Kidney glomerular epithelial cell (primary cell): ENCODE measurements at regions not wholly inside any gene's neighbourhood (a gene's known extent, or its start where the extent isn't known, plus 50 kb on each side); places are given as distances from the start of the nearest gene placed in this dataset.
"Not testable (repeated sequence)": the region's sequence is repeated elsewhere in the genome, so short reads cannot be mapped to it uniquely, and the experiment has no call there.

Experiments
- DNase-seq: peaks from one replicate; lab custom pipeline; 2025; lab: John Stamatoyannopoulos, UW

DNA sequence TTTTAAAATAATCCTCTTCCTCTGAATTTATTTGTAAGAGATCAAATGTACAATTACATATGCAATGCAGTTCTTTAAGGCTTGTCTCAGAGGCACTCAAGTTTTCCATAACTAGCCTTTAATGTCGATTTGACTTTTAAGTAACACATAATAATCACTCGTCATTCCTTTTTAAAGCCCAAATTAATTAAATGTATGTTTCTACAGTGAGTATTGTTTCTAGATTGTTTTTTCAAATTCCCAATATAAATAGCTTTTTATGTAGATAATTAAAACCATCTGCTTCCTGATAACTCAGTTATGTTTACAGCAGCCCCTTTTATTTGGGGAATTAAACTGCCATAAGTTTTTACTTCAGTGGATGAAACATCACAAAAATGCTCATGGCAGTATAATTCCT lies 185.1 kb downstream of the ETNK1 start:
- DNase-seq: no peak

DNA sequence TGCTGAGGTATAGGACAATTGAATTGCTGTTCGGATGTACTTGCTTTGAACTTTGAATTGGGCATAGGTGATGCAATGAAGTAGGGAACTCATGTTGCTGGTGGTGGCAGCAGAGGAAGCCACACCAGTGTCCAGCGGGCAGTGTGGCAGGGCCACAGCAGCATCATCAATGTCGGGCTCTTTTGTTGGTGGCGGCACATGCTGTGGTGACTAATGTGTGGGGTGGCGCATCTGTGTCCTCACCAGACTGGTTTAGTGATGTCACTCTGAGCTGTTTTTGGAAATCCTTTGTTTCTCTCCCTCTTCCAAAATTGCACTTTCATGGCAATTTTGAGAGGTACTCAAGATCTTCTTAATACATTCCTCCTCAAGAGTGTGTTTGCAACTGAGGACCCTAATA lies 187.6 kb downstream of the ETNK1 start:
- DNase-seq: no peak

DNA sequence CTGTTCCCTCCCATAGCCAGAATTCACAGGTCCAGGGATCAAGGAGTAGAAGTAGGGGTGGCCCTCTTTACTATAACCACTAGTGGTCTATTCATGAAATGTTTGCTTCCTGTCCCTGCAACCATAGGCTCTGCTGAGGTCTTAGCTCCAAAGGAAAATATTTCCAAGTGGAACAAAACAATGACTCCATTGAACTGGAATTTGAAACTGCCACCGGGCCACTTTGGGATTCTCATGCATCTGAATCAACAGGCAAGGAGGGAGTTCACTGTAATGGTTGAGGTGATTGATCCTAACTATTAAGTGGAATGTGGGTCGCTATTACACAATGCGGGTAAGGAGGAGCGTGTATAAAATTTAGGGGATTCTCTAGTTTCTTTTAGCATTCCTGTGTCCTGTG lies 197.0 kb downstream of the ETNK1 start:
- peak; percentile 43 for DNase-seq

DNA sequence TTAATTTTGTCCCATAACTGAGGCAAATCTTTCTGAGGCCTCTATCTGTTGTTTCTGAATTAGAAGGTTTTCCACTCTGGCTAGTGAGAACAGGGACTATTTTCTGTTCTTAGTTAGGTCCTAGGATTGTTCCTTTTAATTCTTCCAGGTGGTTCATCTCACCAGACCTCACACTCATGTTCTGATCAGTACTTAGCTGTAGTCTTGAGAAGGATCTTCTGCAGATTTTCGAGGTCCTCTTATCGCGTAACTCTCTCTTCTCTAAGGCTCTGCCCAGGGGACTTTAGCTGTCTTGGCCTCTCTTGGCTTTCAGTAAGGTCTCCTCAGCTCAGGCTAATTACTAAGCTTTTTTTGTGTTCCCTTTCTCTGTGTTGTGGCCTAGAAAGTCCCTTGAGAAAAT lies 201.1 kb downstream of the ETNK1 start:
- no peak for DNase-seq

DNA sequence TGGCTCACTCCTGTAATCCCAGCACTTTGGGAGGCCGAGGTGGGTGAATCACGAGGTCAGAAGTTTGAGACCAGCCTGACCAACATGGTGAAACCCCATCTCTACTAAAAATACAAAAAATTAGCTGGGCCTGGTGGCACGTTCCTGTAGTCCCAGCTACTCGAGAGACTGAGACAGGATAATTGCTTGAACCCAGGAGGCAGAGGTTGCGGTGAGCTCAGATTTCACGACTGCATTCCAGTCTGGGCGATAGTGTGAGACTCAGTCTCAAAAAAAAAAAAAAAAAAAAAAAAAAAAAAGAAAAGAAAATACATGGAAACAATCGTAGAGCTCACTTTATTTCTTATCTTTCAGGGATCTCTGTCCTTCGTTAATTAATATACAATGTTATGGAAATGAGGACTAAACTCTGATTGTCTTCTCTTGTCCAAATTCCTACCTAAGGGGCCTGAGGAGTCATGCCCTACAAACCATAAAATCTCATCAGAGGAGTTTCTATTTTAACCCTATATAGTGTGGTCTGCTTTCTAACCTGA lies 201.5 kb downstream of the ETNK1 start:
- DNase-seq: not testable (repeated sequence)

DNA sequence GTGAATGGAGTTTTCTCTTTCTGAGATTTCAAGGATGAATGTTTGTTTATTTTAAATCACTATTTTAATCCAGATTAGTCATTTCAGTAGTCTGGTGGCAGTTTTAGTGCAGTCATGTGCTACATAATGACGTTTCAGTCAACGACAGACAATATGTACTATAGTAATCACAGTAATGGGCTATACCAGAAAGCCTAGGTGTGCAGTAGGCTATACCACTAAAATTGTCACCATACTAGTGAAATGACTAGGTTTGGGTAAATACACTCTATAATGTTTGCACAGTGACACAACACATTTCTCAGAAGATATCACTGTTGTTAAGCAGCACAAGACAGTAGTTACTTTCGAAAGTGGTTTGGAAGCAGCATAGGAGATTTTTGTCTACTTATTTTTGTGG lies 203.1 kb downstream of the ETNK1 start:
- DNase-seq: no peak

DNA sequence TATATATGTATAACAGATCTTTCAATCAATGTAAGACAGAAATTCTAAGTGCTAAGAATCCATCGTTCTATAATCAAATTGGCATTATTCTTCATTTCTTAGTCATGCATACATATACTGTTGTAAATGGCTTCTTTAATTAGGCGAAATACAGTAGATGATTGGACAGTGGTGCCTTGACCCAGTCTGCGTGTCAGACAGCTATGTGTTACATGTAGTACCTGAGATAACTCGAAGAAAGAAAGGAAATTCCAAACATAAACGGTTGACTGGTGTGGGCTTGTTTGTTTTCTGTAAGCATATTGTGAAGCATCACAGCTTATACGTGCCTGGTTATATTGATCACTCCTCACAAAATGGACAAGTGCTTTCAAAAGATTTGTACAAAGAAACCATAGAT lies 210.5 kb downstream of the ETNK1 start:
- DNase-seq: no peak

DNA sequence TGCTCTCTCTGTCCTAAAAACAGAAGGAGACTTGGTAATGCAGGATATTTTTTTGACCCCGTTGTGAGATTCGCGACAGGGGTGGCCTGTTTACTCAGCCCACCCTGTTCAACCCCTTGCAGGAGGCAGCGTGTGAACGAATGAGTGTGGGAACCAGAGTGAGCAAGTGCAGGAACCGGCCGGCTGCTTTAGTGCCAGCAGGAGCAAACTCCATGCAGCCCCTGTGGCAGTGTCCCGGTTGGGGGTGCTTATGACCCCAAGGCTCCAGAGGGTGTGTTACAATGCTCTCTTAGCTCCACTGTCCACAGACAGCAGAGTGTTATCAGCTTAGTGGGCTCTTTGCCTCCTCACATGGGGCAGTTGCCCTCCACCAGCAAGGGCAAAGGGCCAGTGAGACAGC lies 225.2 kb downstream of the ETNK1 start:
- no peak for DNase-seq

DNA sequence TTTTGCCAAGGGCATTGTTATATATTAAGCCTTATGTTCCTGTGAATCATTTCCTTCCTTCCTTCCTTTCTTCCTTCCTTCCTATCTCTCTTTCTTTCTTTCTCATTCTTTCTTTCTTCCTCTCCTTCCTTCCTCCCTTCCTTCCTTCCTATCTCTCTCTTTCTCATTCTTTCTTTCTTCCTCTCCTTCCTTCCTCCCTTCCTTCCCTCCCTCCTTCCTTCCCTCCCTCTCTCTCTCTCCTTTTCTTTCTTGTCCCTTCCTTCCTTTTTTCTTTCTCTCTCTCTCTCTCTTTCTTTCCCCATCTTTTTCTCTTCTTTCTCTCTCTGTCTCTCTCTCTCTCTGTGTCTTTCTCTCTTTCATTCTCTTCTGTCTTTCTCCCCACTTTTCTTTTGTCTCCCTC lies 226.6 kb downstream of the ETNK1 start:
- DNase-seq: no peak

DNA sequence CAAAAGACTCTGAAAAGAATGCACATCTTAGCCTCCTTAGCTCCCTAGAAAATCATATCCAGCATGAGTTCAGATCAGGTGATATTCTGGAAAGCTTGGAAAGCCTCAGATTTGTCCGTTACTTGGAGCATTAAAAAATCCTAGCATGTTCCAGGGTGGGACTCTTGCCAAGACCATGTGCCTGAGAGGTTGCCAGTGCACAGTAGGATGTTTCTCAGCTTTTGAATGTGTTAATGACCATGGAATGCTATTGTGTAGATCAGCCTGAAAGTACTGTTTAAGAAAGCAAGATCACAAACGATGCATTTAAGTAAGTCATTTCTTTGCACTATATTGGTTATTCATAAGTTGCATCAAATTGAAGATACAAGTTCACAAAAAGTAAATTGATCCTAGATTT lies 230.5 kb downstream of the ETNK1 start:
- DNase-seq: no peak

DNA sequence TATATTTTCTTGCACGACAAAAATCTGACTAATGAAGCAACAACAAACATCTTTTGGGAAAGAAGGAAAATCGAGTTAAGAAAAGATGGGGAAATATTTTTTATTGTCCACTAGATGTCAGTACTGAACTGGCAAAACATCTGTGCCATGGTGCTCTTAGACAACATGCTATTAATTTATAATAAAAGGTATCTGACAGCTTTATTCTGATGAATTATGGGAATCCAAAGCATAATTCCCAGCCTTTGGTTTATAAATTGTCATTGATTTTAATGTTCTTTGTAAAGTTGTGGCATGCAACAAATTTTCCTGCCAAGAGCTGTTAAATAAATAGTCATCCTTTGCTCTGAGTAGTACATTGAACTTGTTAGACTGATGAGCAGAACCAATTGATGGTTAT lies 231.2 kb downstream of the ETNK1 start:
- peak; percentile 45 for DNase-seq

DNA sequence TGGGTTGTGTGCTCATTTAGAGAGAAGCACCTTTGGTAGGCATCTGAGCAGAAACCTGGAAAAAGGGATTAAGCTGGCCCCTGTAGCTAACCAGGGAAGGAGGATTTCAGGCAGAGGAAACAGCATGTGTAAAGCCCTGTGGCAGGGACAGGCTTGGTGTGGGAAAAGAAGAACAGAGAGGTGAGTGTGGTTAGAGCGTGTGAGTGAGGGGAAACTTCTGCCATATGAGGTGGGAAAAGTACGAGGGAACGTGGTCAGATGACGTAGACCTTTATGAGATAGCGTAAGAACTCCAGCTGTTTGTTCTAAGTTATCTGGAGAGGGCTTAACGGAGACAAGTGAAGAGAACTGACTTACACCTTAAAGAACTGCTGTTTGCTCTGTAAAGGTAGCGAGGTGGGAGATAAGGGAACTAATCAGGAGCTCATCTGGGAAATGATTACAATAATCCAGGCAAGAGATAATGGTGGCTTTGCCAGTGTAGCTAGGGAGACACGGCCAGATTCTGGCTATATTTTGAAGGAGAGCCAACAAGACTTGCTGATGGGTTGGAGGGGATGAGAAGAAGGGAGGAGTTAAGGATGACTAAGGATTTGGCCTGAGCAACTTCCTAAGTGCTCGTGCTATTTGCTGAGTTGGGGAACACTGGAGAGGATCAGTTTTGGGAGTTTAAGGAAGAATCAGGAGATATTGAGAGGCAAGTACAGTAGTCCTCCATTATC lies 234.0 kb downstream of the ETNK1 start:
- DNase-seq: no peak

DNA sequence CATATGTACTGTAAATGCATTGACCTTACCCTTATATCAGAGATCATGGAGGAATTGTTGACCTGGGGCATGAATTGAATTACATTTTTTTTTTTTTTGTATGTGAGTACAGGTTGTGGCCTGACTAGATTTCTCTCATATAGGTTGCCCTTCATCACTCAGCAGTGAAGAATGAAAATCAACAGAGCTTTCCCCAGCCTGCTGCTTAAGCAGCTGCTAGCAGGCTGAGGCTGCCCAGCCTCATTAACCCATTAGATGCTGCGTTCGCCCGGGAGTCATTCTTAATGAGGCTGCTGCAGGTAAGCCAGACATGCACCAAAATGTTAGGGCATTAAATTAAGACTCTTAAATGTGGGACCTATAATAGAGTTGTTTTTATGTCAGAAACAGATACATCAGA lies 236.0 kb downstream of the ETNK1 start:
- DNase-seq: no peak

DNA sequence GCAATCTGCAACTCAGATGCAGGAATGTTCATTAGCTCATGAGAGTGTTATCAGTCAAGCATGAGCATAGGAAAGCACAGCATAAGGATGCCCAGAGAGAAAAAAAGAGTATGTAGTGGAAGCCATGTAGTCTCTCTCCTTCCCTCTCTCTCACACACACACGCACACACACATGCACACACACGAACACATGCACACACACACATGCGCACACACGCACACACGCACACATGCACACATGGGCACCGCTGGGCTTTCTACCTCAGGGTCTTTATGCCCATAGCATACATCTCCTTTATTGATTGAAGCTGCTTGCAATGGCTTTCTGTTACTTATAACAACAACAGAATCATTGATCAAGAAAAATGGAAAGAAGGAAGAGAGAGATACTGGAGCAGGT lies 240.9 kb downstream of the ETNK1 start:
- no peak for DNase-seq

DNA sequence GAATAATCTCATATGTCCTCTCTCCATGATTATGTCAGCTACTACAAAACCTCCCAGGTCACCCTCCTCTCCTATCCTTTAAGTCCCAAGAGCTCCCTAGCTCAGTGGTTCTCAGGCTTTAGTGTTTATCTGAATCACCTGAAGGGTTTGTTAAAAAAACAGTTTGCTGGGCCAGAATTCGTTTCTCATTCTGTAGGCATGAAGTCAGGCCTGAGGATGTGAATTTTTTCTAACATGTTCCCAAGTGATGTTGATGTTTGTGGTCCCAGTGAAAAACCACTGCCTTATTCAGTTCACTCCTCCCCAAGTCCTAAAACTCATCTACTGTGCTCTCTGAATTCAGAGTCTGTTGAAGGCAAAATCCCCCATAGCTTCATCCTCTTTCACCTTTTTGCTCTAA lies 241.4 kb downstream of the ETNK1 start:
- no peak for DNase-seq

DNA sequence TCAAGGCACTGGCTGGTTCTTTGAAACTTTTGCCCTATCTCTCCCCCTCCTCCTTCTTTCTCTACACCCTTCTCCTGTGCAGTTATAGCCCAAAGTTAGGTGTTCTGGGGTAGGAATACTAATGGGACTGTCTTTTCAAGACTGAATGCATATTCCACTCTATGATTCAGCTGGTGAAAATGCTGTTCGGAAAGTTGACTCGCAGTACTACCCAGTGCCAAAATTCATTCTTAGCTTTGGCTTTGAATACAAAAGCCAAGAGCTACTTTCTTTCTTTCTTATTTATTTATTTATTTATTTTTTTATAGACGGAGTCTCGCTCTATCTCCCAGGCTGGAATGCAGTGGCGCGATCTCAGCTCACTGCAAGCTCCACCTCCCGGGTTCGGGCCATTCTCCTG lies 249.2 kb downstream of the ETNK1 start:
- no peak for DNase-seq

DNA sequence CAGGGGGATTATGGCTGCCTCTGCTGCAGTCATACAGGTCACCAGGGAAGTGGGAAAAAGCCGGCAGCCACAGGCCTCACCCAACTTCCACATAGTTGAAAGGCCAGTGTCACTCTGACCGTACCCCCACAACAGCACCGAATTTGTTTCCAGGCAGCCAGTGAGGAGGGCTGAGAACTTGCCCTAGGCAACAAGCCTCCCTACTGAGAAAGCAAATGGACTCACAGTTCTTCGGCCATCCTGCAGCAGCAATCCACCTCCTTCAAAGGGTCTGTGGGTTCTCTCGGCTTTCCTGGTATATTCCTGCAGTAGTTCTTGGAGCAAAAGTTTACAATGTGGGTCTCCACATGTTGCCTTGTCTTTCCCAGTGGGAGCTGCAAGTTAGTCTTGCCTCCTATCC lies 251.3 kb downstream of the ETNK1 start:
- no peak for DNase-seq

DNA sequence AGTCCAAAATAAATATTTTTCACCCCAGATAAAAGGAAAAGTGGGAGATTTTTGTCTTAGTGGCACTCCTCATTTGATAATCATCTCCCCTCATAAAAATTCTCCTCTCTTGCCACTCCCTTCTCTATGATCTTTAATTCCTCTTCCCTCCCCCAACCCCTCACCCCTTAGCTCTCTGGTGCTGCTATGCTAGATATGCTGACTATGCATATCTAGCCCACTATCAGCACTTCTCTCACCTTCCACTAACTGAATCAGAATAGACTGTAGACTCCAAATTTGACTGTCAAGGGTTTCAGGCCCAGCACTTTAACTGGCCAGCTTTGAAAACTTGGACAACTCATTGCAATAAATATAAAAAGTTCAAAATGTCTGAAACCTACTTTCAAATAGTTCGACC lies 254.2 kb downstream of the ETNK1 start:
- DNase-seq: no peak

DNA sequence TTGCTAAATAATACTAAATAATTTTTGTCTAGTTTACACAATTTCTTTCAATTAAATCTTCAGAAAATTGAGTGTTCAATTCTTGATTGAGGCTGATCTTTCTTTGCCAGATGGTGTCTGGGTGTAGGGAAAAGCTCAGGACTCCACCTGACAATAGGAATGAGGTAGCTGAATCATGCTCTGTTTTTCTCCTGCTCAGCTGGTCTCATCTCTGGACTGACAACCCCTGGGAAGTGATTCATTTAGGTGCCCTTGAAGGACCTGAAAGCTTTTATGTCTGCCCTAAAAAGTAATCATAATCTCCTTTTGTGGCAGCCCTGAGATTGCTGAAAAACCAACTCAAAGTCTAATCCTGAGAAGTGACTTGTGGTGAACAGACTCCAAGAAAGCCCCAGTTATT lies 255.4 kb downstream of the ETNK1 start:
- DNase-seq: no peak

DNA sequence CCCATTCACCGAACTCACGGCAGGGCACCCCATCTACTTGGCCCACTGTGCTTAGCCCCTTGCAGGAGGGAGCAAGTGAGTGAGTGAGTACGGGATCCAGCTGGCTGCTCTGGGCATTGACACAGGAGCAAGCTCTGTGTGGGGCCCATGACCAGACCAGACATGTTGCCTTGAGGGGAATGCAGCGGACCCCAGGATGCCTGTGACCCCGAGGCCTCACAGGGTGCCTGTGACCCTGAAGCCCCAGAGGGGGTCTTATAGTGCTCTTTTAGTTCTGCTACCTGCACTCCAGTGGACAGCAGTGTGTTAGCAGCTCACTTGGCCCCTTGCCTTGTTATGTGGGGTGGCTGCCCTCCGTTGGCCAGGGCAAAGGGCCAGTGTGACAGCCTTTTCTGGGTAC lies 255.8 kb downstream of the ETNK1 start:
- no peak for DNase-seq

DNA sequence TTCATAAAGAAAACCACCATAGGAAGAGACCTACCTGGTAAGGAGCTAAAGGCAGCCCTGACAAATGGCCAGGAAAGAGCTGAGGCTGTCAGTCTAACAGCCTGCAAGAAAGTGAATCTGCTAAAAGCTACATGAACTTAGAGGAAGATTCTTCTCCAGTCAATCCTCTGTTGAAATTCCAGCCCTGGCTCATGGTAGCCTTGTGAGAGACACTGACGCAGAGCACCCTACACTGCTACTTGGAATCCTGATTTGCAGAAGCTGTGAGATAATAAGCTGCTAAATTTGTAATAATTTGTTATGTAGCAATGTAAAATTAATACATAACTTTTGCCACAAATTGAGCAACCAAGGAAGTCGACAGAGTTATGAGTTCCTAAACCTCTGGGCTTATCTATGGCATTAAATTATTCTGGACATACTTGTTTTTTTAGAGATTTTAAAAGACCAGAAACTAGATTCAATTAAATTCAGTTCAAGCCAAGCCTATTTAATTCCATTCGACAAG lies 257.0 kb downstream of the ETNK1 start:
- no peak for DNase-seq

DNA sequence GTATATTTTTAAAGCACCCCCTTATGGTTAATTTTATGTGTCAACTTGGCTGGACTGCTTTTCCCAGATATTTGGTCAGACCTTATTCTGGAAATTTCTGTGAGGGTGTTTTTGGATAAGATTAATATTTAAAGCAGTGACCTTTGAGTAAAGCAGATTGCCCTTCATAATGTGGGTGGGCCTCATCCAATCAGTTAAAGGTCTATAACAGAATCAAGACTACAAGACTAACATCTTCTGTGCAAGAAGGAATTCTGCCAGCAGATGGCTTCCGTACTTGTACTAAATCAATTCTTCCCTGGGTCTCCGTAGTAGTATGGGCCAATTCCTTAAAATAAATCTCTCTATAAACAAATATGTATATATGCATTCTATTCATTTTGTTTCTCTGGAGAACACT lies 257.6 kb downstream of the ETNK1 start:
- DNase-seq: no peak

DNA sequence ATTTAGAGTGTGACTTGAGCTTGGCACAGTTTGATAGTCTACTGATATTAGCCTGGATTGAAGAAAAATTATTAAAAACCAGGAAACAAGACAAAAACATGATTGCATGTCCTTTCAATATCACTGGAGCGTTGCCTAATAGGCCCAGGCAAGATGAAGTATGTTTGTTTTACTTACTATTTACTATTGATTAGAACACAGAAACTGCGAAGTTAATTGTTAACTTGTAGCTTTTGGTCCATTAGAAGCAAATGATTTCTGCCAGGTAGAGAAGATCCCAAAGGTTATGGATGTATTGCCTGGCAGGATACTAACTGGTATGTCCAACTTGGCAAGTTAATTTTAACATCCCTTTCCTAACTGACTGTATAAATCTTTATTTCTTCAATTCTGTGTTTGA lies 268.9 kb downstream of the ETNK1 start:
- no peak for DNase-seq

DNA sequence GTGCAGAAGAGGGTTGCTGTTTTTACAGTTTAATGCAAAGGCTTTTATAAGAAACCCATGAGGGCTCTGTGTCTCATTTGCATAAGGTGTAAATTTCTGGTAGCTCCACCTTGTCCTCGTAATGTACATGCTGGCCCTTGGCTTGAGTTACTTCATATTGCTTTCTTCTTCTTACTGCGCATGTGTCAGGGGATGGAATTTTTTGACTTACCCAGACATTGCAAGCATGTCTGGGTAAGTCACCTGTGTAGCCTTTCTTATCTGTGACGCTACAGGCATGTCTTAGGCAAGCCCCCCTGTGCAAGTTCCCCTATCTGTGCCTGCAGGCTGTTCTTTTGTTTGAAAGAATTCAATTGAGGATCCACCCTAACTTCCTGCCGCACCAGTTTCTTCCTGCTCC lies 274.2 kb downstream of the ETNK1 start:
- no peak for DNase-seq
